ENCODE measurements at regions not wholly inside any gene's neighbourhood (a gene's known extent, or its start where the extent isn't known, plus 50 kb on each side); places are given as distances from the start of the nearest gene placed in this dataset.

- CTCF ChIA-PET = no interaction called here
- intact Hi-C loops (cut with DNase I, micrococcal nuclease) = no loop called here
- Mint-ChIP-seq H3K27ac (no peak overlapping the region), H3K4me1 (ENCODE audit: low read depth) (no peaks in the 10 kb centered on the region), H3K27me3 (peaks cover 7% of the 10 kb centered on the region), H3K36me3 (ENCODE audit: low read depth) (no peaks in the 10 kb centered on the region), H3K4me3 (no peak overlapping the region), H3K9me3 (peaks cover 7% of the 10 kb centered on the region)
- no peak for TF ChIP-seq CTCF (IDR thresholded peaks at IDR 0.05)
- DNase-seq (no peak), ATAC-seq (ENCODE audit: poor library complexity) (no peak)
- Histone ChIP-seq H3K4me3 (ENCODE audit: low read length) (no peak overlapping the region), H3K27ac (ENCODE audit: low read depth in 1 of 2, low read length in 2 of 2) (no peak overlapping the region), H3K27me3 (ENCODE audit: control insufficient read depth in 1 of 2, insufficient read depth in 2 of 2, low read length in 2 of 2) (peaks cover 0 to 3% of the 10 kb centered on the region in 2 experiments), H3K4me1 (ENCODE audit: insufficient read depth, low read length) (no peaks in the 10 kb centered on the region), H3K36me3 (ENCODE audit: insufficient read depth, low read length) (no peaks in the 10 kb centered on the region), H3K9me3 (ENCODE audit: control insufficient read depth in 1 of 2, insufficient read depth in 1 of 2, low read length in 2 of 2) (peaks cover 3 to 10% of the 10 kb centered on the region in 2 experiments)
- POLR2A ChIA-PET = interaction anchor here (0.6 kb wide), 1 partner anchor 567 kb away, joined by 4 read pairs; no protein-coding TSS in a partner anchor
Observed at GRCh38 chr10:44242091-44242490, 142.8 kb downstream of the CXCL12 start.

DNA sequence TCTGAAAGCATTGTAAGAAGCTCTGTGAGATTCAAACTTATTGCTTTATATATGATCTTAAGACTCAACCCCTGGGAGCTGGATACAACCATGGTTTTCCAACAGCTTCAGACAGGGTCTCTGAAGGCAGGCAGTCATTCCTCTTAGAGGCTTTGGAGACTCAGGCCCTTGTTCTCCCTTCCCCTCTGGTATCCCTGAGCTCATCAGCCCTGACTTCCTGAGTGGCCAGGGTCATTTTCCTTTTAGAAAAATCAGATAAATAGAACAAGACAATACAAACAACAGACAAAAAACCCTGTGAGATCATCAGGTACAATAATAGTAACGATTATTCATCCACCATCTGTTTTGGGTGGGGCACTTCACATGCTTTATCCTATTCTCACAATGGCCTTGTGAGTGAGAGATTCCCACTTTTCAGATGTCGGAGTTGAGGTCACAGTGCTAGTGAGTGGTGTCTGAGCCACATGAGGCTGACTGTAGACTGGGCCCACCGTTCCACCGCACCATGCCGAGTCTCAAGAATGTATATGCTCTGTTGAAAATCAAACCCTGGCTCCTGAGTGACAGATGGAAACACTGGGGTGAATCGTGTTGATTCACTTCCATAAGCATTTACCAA, 144.2 kb downstream of the CXCL12 start:
- Mint-ChIP-seq H3K27me3 (peaks cover 7% of the 10 kb centered on the region), H3K4me1 (ENCODE audit: low read depth) (no peaks in the 10 kb centered on the region), H3K36me3 (ENCODE audit: low read depth) (no peaks in the 10 kb centered on the region), H3K4me3 (no peak overlapping the region), H3K9me3 (peaks cover 4% of the 10 kb centered on the region), H3K27ac (no peak overlapping the region)
- ChIA-PET CTCF (no interaction called here), POLR2A (interaction anchor here (0.6 kb wide), 1 partner anchor 689 kb away, joined by 3 read pairs; no protein-coding TSS in a partner anchor)
- DNase-seq (no peak), ATAC-seq (ENCODE audit: poor library complexity) (no peak)
- peaks cover 3 to 10% of the 10 kb centered on the region in 2 experiments for H3K9me3 ChIP-seq (ENCODE audit: control insufficient read depth in 1 of 2, insufficient read depth in 1 of 2, low read length in 2 of 2)
- peaks cover 4% of the 10 kb centered on the region in 2 experiments for H3K27me3 ChIP-seq (ENCODE audit: control insufficient read depth in 1 of 2, insufficient read depth in 2 of 2, low read length in 2 of 2)
- H3K36me3 ChIP-seq (ENCODE audit: insufficient read depth, low read length) = no peaks in the 10 kb centered on the region
- H3K4me1 ChIP-seq (ENCODE audit: insufficient read depth, low read length) = no peaks in the 10 kb centered on the region
- intact Hi-C loops (cut with DNase I, micrococcal nuclease) = no loop called here
- no peak overlapping the region for H3K4me3 ChIP-seq (ENCODE audit: low read length)
- no peak for TF ChIP-seq CTCF (IDR thresholded peaks at IDR 0.05)
- no peak overlapping the region for H3K27ac ChIP-seq (ENCODE audit: low read depth in 1 of 2, low read length in 2 of 2)

GRCh38 chr10:44238212-44238611, 146.7 kb downstream of the CXCL12 start:
- TF ChIP-seq CTCF (IDR thresholded peaks at IDR 0.05) = no peak
- DNase-seq (no peak), ATAC-seq (ENCODE audit: poor library complexity) (no peak)
- Mint-ChIP-seq H3K36me3 (ENCODE audit: low read depth) (no peaks in the 10 kb centered on the region), H3K27me3 (peaks cover 12% of the 10 kb centered on the region), H3K27ac (no peak overlapping the region), H3K4me1 (ENCODE audit: low read depth) (no peaks in the 10 kb centered on the region), H3K9me3 (peaks cover 4% of the 10 kb centered on the region), H3K4me3 (no peak overlapping the region)
- Histone ChIP-seq H3K27ac (ENCODE audit: low read depth in 1 of 2, low read length in 2 of 2) (no peak overlapping the region), H3K4me1 (ENCODE audit: insufficient read depth, low read length) (no peaks in the 10 kb centered on the region), H3K27me3 (ENCODE audit: control insufficient read depth in 1 of 2, insufficient read depth in 2 of 2, low read length in 2 of 2) (peaks cover 4 to 9% of the 10 kb centered on the region in 2 experiments), H3K9me3 (ENCODE audit: control insufficient read depth in 1 of 2, insufficient read depth in 1 of 2, low read length in 2 of 2) (peaks cover 3 to 18% of the 10 kb centered on the region in 2 experiments), H3K4me3 (ENCODE audit: low read length) (no peak overlapping the region), H3K36me3 (ENCODE audit: insufficient read depth, low read length) (no peaks in the 10 kb centered on the region)
- ChIA-PET POLR2A (no interaction called here), CTCF (no interaction called here)
- intact Hi-C loops (cut with DNase I, micrococcal nuclease) = no loop called here

Measured in CD4-positive, alpha-beta T cell (primary cell).